BJ (cell line): ENCODE measurements at regions not wholly inside any gene's neighbourhood (a gene's known extent, or its start where the extent isn't known, plus 50 kb on each side); places are given as distances from the start of the nearest gene placed in this dataset.

ENCODE experiments used
- CTCF ChIA-PET: fragments of 350-600 bp; formaldehyde crosslinking; extraction: SDS; loops from one replicate; lab custom pipeline; 2021; ENCODE audit warnings: antibody characterized with exemption, inconsistent platforms; lab: Yijun Ruan, JAX
- POLR2A ChIA-PET: fragments of 300-600 bp; sonication (Branson Sonifier 250); formaldehyde crosslinking; extraction: SDS; loops from one replicate; lab custom pipeline; 2021; ENCODE audit warnings: antibody characterized with exemption; lab: Charles Lee
- DNase-seq: peaks from one replicate; pipeline ENCODE4 v3.0.0-alpha.2; 2011; ENCODE audit warnings: low read depth
- H3K27me3 ChIP-seq: 2 replicates; pipeline ENCODE4 v1.6.0; 2011; ENCODE audit warnings: low read length; ENCODE audit not compliant: control insufficient read depth, insufficient read depth
- H3K36me3 ChIP-seq: 2 replicates; pipeline ENCODE4 v1.5.1; 2011; ENCODE audit warnings: low read length; ENCODE audit not compliant: control insufficient read depth, insufficient read depth
- H3K4me3 ChIP-seq: 2 replicates; pipeline ENCODE4 v1.5.1; 2011; ENCODE audit warnings: low read depth, mild to moderate bottlenecking, control low read depth, low read length
- TF ChIP-seq, protein P1 (sequence below): IDR thresholded peaks from 2 replicates; pipeline ENCODE4 v1.5.1; 2011; ENCODE audit warnings: low read depth, mild to moderate bottlenecking, control low read depth, inconsistent platforms, low read length, moderate library complexity; ENCODE audit not compliant: insufficient read depth

DNA sequence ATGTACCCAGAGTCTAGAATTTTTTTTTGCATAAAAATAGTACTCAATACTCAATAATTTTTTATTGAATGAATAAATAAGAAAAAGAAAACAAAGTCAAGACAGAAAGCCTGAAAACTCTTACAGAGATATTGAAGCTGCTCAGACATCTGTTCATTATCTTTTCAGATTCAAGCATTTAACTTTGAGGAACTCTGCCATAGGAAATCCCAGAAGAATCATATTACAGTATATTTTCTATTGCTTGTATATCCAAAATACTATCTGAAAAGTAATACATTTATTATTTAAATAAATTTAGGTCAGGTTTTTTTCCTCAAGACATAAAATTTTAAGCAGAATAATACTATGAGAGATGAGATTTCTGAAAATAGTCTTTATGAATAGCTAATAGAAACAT lies 755.9 kb upstream of the ADGRL4 start:
- TF ChIP-seq, protein P1, sequence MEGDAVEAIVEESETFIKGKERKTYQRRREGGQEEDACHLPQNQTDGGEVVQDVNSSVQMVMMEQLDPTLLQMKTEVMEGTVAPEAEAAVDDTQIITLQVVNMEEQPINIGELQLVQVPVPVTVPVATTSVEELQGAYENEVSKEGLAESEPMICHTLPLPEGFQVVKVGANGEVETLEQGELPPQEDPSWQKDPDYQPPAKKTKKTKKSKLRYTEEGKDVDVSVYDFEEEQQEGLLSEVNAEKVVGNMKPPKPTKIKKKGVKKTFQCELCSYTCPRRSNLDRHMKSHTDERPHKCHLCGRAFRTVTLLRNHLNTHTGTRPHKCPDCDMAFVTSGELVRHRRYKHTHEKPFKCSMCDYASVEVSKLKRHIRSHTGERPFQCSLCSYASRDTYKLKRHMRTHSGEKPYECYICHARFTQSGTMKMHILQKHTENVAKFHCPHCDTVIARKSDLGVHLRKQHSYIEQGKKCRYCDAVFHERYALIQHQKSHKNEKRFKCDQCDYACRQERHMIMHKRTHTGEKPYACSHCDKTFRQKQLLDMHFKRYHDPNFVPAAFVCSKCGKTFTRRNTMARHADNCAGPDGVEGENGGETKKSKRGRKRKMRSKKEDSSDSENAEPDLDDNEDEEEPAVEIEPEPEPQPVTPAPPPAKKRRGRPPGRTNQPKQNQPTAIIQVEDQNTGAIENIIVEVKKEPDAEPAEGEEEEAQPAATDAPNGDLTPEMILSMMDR = no peak
- no peak for DNase-seq
- CTCF ChIA-PET = no interaction called here
- POLR2A ChIA-PET = no interaction called here
- Histone ChIP-seq H3K36me3 (no peaks in the 10 kb centered on the region), H3K4me3 (no peak overlapping the region), H3K27me3 (no peaks in the 10 kb centered on the region)

DNA sequence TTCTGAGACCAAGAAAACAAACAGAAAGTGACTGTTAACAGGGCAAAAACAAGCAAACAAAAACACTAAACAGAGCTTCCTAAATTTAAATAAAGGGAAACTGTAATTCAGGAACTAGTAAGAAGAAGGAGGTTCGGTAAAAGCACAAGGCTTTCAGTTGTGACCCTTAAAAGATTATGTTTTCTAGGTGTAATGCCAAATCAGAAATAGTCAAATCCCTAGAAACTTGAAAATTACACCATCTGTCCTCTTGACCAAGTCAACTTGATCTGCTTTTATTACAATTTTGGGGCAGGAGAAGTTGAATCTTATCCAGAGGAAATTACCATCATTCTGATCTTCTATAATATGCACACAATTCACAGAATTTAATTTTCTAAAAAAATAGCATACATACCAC lies 754.0 kb upstream of the ADGRL4 start:
- DNase-seq = no peak
- Histone ChIP-seq H3K27me3 (no peaks in the 10 kb centered on the region), H3K36me3 (no peaks in the 10 kb centered on the region), H3K4me3 (no peak overlapping the region)
- POLR2A ChIA-PET = no interaction called here
- CTCF ChIA-PET = no interaction called here
- TF ChIP-seq, protein P1 = no peak

DNA sequence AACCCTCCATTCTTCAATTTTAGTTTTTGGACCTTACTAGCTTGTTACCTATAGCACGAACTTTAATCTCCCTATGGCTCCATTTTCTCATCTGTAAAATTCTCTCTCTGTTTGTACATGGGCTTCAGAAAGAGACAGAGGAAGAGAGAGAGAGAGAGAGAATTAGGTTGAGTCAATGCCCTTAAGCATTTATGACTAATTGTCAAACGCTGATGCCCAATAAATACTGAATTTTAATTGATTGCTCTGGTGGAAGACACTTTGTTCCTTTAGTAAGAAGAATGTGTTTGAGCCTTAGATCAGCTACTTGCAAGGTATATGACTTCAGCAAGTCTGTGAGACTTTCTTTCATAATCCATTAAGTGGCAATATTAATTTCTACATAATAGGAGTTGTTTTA lies 743.1 kb upstream of the ADGRL4 start:
- H3K4me3 ChIP-seq = no peak overlapping the region
- ChIA-PET CTCF (interaction anchor here (0.6 kb wide), 1 partner anchor 185 kb away, joined by 3 read pairs; no protein-coding TSS in a partner anchor), POLR2A (no interaction called here)

DNA sequence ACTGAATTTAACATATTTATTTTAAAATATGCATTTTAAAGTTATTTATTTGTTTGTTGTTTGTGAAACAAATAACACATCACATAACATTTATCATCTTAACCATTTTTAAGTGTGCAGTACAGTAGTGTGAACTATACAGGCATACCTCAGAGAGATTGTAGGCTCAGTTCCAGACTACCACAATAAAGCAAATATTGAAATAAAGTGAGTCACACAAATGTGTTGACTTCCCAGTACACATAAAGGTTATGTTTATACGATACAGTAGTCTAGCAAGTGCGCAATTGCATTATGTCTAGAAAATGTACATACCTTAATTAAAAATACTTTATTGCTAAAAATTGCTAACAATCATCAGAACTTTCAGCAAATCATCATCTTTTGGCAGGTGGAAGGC lies 739.4 kb upstream of the ADGRL4 start:
- no peak for DNase-seq
- Histone ChIP-seq H3K27me3 (no peaks in the 10 kb centered on the region), H3K4me3 (no peak overlapping the region), H3K36me3 (no peaks in the 10 kb centered on the region)
- ChIA-PET POLR2A (no interaction called here), CTCF (no interaction called here)
- TF ChIP-seq, protein P1 = no peak

More for the DNA sequence above, 743.1 kb upstream of the ADGRL4 start:
- no peak for DNase-seq
- no peaks in the 10 kb centered on the region for H3K36me3 ChIP-seq
- TF ChIP-seq, protein P1 = no peak
- no peaks in the 10 kb centered on the region for H3K27me3 ChIP-seq

DNA sequence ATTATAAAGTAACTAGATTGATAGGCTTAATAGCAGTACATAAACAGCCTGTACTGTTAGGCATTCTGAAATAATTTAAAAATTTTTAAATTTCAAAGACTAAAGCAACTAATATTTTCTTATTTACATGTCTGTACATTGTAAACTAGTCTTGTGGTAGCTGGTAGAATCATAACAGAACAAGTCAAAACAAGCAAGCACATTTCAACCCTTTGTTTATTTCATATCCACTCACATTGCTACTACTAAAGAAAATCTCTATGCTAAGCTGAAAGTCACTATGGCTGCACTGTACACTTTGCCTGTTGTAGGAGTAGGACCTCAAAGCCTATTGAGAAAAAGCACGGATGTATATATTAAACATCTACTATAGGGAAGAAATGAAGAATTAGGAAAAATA lies 738.2 kb upstream of the ADGRL4 start:
- POLR2A ChIA-PET = no interaction called here
- no peaks in the 10 kb centered on the region for H3K27me3 ChIP-seq
- H3K36me3 ChIP-seq = no peaks in the 10 kb centered on the region
- no peak for DNase-seq
- TF ChIP-seq, protein P1 = no peak
- H3K4me3 ChIP-seq = no peak overlapping the region
- CTCF ChIA-PET = no interaction called here
